Activated CD4-positive, alpha-beta T cell treated with anti-CD3 and anti-CD28 coated beads, Interleukin-2, Interleukin-6, amounts not matched to agents 100 ng/mL and 50 ng/mL, durations not matched to agents 16 hours and 8 hours (primary cell): ENCODE measurements at regions not wholly inside any gene's neighbourhood (a gene's known extent, or its start where the extent isn't known, plus 50 kb on each side); places are given as distances from the start of the nearest gene placed in this dataset.
"Not testable (repeated sequence)": the region's sequence is repeated elsewhere in the genome, so short reads cannot be mapped to it uniquely, and the experiment has no call there.

Experiments used
- DNase-seq: peaks from one replicate; pipeline ENCODE4 v3.0.0-alpha.2; 2020

GRCh38 chr3:104178680-104179079 is 1188.0 kb upstream of the ALCAM start:
- DNase-seq, result no peak

- DNase-seq, result no peak
These were observed 1185.8 kb upstream of the ALCAM start for GRCh38 chr3:104180906-104181305.

- DNase-seq, result no peak
These were observed 1176.0 kb upstream of the ALCAM start for GRCh38 chr3:104190681-104191080.

GRCh38 chr3:104198131-104198530 is 1168.6 kb upstream of the ALCAM start:
- no peak for DNase-seq

- DNase-seq, result no peak
These were observed 1159.8 kb upstream of the ALCAM start for GRCh38 chr3:104206925-104207324.

- DNase-seq, result no peak
These were observed 1152.4 kb upstream of the ALCAM start for GRCh38 chr3:104214277-104214676.

GRCh38 chr3:104214937-104215336 is 1151.8 kb upstream of the ALCAM start:
- no peak for DNase-seq

- DNase-seq, result not testable (repeated sequence)
These were observed 1147.7 kb upstream of the ALCAM start for GRCh38 chr3:104219046-104219445.

GRCh38 chr3:104234442-104235194 is 1132.1 kb upstream of the ALCAM start:
- no peak for DNase-seq

- DNase-seq, result no peak
These were observed 1122.0 kb upstream of the ALCAM start for GRCh38 chr3:104244680-104245220.

- no peak for DNase-seq
These were observed 1121.4 kb upstream of the ALCAM start for GRCh38 chr3:104245261-104245660.

- DNase-seq, result no peak
These were observed 1120.7 kb upstream of the ALCAM start for GRCh38 chr3:104245981-104246380.

- DNase-seq, result no peak
These were observed 1109.2 kb upstream of the ALCAM start for GRCh38 chr3:104257486-104257885.

GRCh38 chr3:104263477-104263876 is 1103.2 kb upstream of the ALCAM start:
- DNase-seq, result no peak

GRCh38 chr3:104266219-104266618 is 1100.5 kb upstream of the ALCAM start:
- not testable (repeated sequence) for DNase-seq

GRCh38 chr3:104269771-104270170 is 1096.9 kb upstream of the ALCAM start:
- no peak for DNase-seq

- peak; percentile 1 for DNase-seq
These were observed 1093.6 kb upstream of the ALCAM start for GRCh38 chr3:104273046-104273649.

- DNase-seq, result no peak
These were observed 1091.5 kb upstream of the ALCAM start for GRCh38 chr3:104275199-104275598.

- DNase-seq, result no peak
These were observed 1087.1 kb upstream of the ALCAM start for GRCh38 chr3:104279617-104280016.

- no peak for DNase-seq
These were observed 1085.0 kb upstream of the ALCAM start for GRCh38 chr3:104281713-104282112.

GRCh38 chr3:104286645-104287044 is 1080.1 kb upstream of the ALCAM start:
- DNase-seq, result no peak

- DNase-seq, result no peak
These were observed 1075.3 kb upstream of the ALCAM start for GRCh38 chr3:104291437-104291851.

GRCh38 chr3:104291878-104292277 is 1074.8 kb upstream of the ALCAM start:
- DNase-seq, result no peak

GRCh38 chr3:104297617-104298016 is 1069.1 kb upstream of the ALCAM start:
- DNase-seq, result no peak
